Smooth muscle cell (in vitro differentiated cells): ENCODE measurements at regions not wholly inside any gene's neighbourhood (a gene's known extent, or its start where the extent isn't known, plus 50 kb on each side); places are given as distances from the start of the nearest gene placed in this dataset.
"Not testable (repeated sequence)": the region's sequence is repeated elsewhere in the genome, so short reads cannot be mapped to it uniquely, and the experiment has no call there.

Experiments used
- DNase-seq: peaks from one replicate; lab custom pipeline; 2025; ENCODE audit not compliant: unreplicated experiment; lab: John Stamatoyannopoulos, UW
- H2AFZ ChIP-seq: fragments of 200-600 bp; sonication (generic); 2 replicates; pipeline ENCODE4 v1.6.0; 2016; ENCODE audit warnings: antibody characterized with exemption, low read depth, mild to moderate bottlenecking
- H3F3A ChIP-seq: fragments of 200-600 bp; sonication (generic); 2 replicates; pipeline ENCODE4 v1.6.0; 2017; ENCODE audit warnings: antibody characterized with exemption, low read depth
- H3K27ac ChIP-seq: fragments of 200-600 bp; sonication (generic); 2 replicates; pipeline ENCODE4 v1.5.1; 2016; ENCODE audit warnings: low read depth, mild to moderate bottlenecking
- H3K27me3 ChIP-seq: fragments of 200-600 bp; sonication (generic); 2 replicates; pipeline ENCODE4 v1.6.1; 2016; ENCODE audit warnings: low read depth, mild to moderate bottlenecking
- H3K36me3 ChIP-seq: fragments of 200-600 bp; sonication (generic); 2 replicates; pipeline ENCODE4 v1.5.1; 2016; ENCODE audit warnings: low read depth
- H3K4me1 ChIP-seq: fragments of 200-600 bp; sonication (generic); 2 replicates; pipeline ENCODE4 v1.5.1; 2016; ENCODE audit warnings: low read depth
- H3K4me2 ChIP-seq: fragments of 200-600 bp; sonication (generic); 2 replicates; pipeline ENCODE4 v1.6.0; 2016; ENCODE audit warnings: mild to moderate bottlenecking
- H3K4me3 ChIP-seq: fragments of 200-600 bp; sonication (generic); 2 replicates; pipeline ENCODE4 v1.5.1; 2016; ENCODE audit warnings: mild to moderate bottlenecking
- H3K79me2 ChIP-seq: fragments of 200-600 bp; sonication (generic); 2 replicates; pipeline ENCODE4 v1.6.0; 2016; ENCODE audit warnings: low read depth, mild to moderate bottlenecking
- H3K9ac ChIP-seq: fragments of 200-600 bp; sonication (generic); 2 replicates; pipeline ENCODE4 v1.6.0; 2016; ENCODE audit warnings: low read depth
- H3K9me3 ChIP-seq: fragments of 200-600 bp; sonication (generic); replicated peaks from 2 replicates; pipeline ENCODE4 v1.5.1; 2016; ENCODE audit warnings: low read depth
- H4K20me1 ChIP-seq: fragments of 200-600 bp; sonication (generic); 2 replicates; pipeline ENCODE4 v1.6.0; 2016; ENCODE audit warnings: low read depth
- CTCF ChIP-seq: fragments of 200-600 bp; sonication (generic); IDR thresholded peaks from 2 replicates; pipeline ENCODE4 v1.5.1; 2017; ENCODE audit warnings: borderline replicate concordance, mild to moderate bottlenecking, antibody characterized with exemption; ENCODE audit not compliant: insufficient read depth, poor library complexity, severe bottlenecking
- WGBS: methylation state at CpG from one replicate; pipeline ENCODE4 v1.1.7; 2016; ENCODE audit warnings: low lambda C conversion rate; 5-methylcytosine and 5-hydroxymethylcytosine counted together

- 59% methylated on average over 6 of the region's 6 CpGs for WGBS
- H3F3A ChIP-seq: no peaks in the 10 kb centered on the region
- H3K4me2 ChIP-seq: no peak overlapping the region
- H3K9me3 ChIP-seq: no peaks in the 10 kb centered on the region
- H3K4me3 ChIP-seq: no peak overlapping the region
- no peak for TF ChIP-seq CTCF
- DNase-seq: no peak
- H3K9ac ChIP-seq: no peak overlapping the region
- H3K79me2 ChIP-seq: no peaks in the 10 kb centered on the region
- H3K27me3 ChIP-seq: no peaks in the 10 kb centered on the region
- H3K36me3 ChIP-seq: no peaks in the 10 kb centered on the region
- H2AFZ ChIP-seq: no peak overlapping the region
- no peak overlapping the region for H3K27ac ChIP-seq
- no peaks in the 10 kb centered on the region for H3K4me1 ChIP-seq
- no peaks in the 10 kb centered on the region for H4K20me1 ChIP-seq
Observed at GRCh38 chr18:67455890-67456501, 60.5 kb downstream of the DSEL start.

GRCh38 chr18:67453901-67454300 is 62.6 kb downstream of the DSEL start:
- no peak overlapping the region for H3K9ac ChIP-seq
- no peaks in the 10 kb centered on the region for H3F3A ChIP-seq
- no peak for TF ChIP-seq CTCF
- no peak overlapping the region for H3K4me3 ChIP-seq
- no peaks in the 10 kb centered on the region for H3K79me2 ChIP-seq
- H3K4me2 ChIP-seq: no peak overlapping the region
- H3K27me3 ChIP-seq: no peaks in the 10 kb centered on the region
- WGBS: 39% methylated on average over 2 of the region's 2 CpGs
- DNase-seq: no peak
- H3K36me3 ChIP-seq: no peaks in the 10 kb centered on the region
- H2AFZ ChIP-seq: no peak overlapping the region
- no peak overlapping the region for H3K27ac ChIP-seq
- H3K4me1 ChIP-seq: no peaks in the 10 kb centered on the region
- H3K9me3 ChIP-seq: no peaks in the 10 kb centered on the region
- H4K20me1 ChIP-seq: no peaks in the 10 kb centered on the region

- H3K36me3 ChIP-seq: no peaks in the 10 kb centered on the region
- H4K20me1 ChIP-seq: no peaks in the 10 kb centered on the region
- no peak for TF ChIP-seq CTCF
- no peaks in the 10 kb centered on the region for H3K27me3 ChIP-seq
- H2AFZ ChIP-seq: no peak overlapping the region
- H3K4me2 ChIP-seq: no peak overlapping the region
- H3K79me2 ChIP-seq: no peaks in the 10 kb centered on the region
- WGBS: 90% methylated on average over 2 of the region's 2 CpGs
- H3F3A ChIP-seq: no peaks in the 10 kb centered on the region
- DNase-seq: no peak
- H3K27ac ChIP-seq: no peak overlapping the region
- H3K9ac ChIP-seq: no peak overlapping the region
- H3K4me3 ChIP-seq: no peak overlapping the region
- no peaks in the 10 kb centered on the region for H3K9me3 ChIP-seq
- no peaks in the 10 kb centered on the region for H3K4me1 ChIP-seq
Observed at GRCh38 chr18:67451960-67452359, 64.6 kb downstream of the DSEL start.

GRCh38 chr18:67451101-67451500 is 65.4 kb downstream of the DSEL start:
- not testable (repeated sequence) for H3F3A ChIP-seq

More at GRCh38 chr18:67451101-67451500, 65.4 kb downstream of the DSEL start:
- DNase-seq, H3K4me3 ChIP-seq, H4K20me1 ChIP-seq, H3K36me3 ChIP-seq, H2AFZ ChIP-seq, H3K79me2 ChIP-seq, H3K4me1 ChIP-seq, H3K9ac ChIP-seq, H3K27me3 ChIP-seq, H3K27ac ChIP-seq, H3K9me3 ChIP-seq, H3K4me2 ChIP-seq: not testable (repeated sequence)
- WGBS: 82% methylated on average over 10 of the region's 10 CpGs
